Keratinocyte (primary cell): ENCODE measurements at regions not wholly inside any gene's neighbourhood (a gene's known extent, or its start where the extent isn't known, plus 50 kb on each side); places are given as distances from the start of the nearest gene placed in this dataset.

Source experiments
- CTCF ChIP-seq, 3 experiments: IDR thresholded peaks in 1 of 3; conservative IDR thresholded peaks in 1 of 3; optimal IDR thresholded peaks in 1 of 3; 2 replicates in 2 of 3; 3 replicates in 1 of 3; pipeline versions ENCODE3 to v1.5.1; 2011; ENCODE audit warnings: low read length in 3 of 3, mild to moderate bottlenecking in 3 of 3, moderate library complexity in 2 of 3, control low read depth in 1 of 3, inconsistent platforms in 1 of 3; ENCODE audit not compliant: insufficient read depth in 2 of 3; ENCODE audit errors: extremely low read depth in 1 of 3
- EZH2 ChIP-seq: IDR thresholded peaks from one replicate; pipeline ENCODE4 v1.6.1; 2012; ENCODE audit warnings: inconsistent platforms, mild to moderate bottlenecking, low read length, moderate library complexity

- no peak for TF ChIP-seq EZH2
- TF ChIP-seq CTCF (optimal IDR thresholded peaks at IDR 0.05 in 1 of 3, IDR thresholded peaks at IDR 0.05 in 1 of 3, conservative IDR thresholded peaks at IDR 0.05 in 1 of 3; ENCODE audit: extremely low read depth in 1 of 3, insufficient read depth in 2 of 3, low read length in 3 of 3): no peak
Observed at GRCh38 chr1:224525411-224526040, 90.6 kb upstream of the CNIH3 start.
